Ovary (tissue), 3 donors: ENCODE measurements at regions not wholly inside any gene's neighbourhood (a gene's known extent, or its start where the extent isn't known, plus 50 kb on each side); places are given as distances from the start of the nearest gene placed in this dataset.

Source experiments
- CTCF ChIP-seq, 3 donors: fragments of 450-650 bp in 2 of 3; fragments of 200-600 bp in 1 of 3; IDR thresholded peaks; one replicate each; pipeline versions ENCODE4 v1.5.1 to v1.8.0; 2016 to 2022; ENCODE audit warnings: antibody characterized with exemption in 3 of 3, mild to moderate bottlenecking in 1 of 3
- EP300 ChIP-seq: sonication (generic); formaldehyde crosslinking; IDR thresholded peaks from one replicate; pipeline ENCODE4 v1.6.1; 2017; ENCODE audit warnings: antibody characterized with exemption
- POLR2A ChIP-seq: fragments of 450-650 bp; IDR thresholded peaks from one replicate; pipeline ENCODE4 v1.6.1; 2017; ENCODE audit warnings: antibody characterized with exemption, mild to moderate bottlenecking, moderate library complexity
- donor health status: DM: no; HTN: no; CAD: no.

GRCh38 chr6:154622618-154623336 lies 110.4 kb upstream of the SCAF8 start:
- no peak for TF ChIP-seq CTCF (IDR thresholded peaks at IDR 0.05)
- no peak for TF ChIP-seq POLR2A
- no peak for TF ChIP-seq EP300
